ENCODE measurements at regions not wholly inside any gene's neighbourhood (a gene's known extent, or its start where the extent isn't known, plus 50 kb on each side); places are given as distances from the start of the nearest gene placed in this dataset.

DNA sequence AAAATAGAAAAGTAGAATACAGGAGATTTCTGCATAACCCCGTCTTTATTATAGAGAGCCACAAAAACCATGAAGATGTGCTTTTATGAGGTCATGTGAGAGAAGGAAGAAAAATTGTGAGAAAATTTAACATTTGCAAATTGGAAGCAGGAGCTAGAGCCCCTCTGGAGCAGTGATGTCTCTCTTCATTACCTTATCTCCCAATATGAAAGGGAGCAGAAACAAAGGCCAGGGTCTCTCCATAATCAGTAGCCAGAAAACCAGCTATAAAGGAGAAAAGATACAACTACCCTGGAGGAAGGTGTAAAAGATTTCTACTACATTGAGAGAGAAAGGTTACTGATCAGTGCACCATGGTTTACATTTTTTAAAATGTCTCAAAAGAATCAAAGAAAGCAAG, 53.2 kb upstream of the ITGA1 start:
- no peak for DNase-seq

- no peak for DNase-seq
Measured at GRCh38 chr5:52735139-52735538, 52.6 kb upstream of the ITGA1 start.

All from NCI-H510A treated with DMSO at 0.1 percent for 48 hours (cell line).